GM12872 (cell line): ENCODE measurements at regions not wholly inside any gene's neighbourhood (a gene's known extent, or its start where the extent isn't known, plus 50 kb on each side); places are given as distances from the start of the nearest gene placed in this dataset.

Source experiments
- TF ChIP-seq, protein P1 (sequence below): IDR thresholded peaks from 3 replicates; pipeline ENCODE4 v1.5.1; 2011; ENCODE audit warnings: low read depth, mild to moderate bottlenecking, low read length, moderate library complexity; ENCODE audit not compliant: insufficient read depth

DNA sequence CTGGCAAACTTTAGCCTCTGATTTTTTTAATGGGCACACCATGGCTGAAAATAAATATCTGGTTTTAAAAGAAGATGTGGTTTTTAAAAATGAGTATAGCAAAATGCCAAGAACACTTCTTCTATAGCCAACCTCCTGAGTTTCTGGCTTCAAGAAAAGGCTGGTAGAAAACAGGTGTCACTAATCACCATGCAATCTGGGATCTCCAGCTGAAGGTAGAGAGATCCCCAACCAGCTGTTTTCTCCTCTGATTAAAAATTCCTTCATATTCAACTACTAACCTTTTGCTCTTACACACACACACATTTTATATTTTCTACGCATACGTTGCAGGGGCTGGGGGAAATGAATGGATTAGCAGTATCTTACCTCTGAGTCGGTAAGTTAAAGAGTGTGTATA lies 279.6 kb upstream of the ROBO2 start:
- TF ChIP-seq, protein P1, sequence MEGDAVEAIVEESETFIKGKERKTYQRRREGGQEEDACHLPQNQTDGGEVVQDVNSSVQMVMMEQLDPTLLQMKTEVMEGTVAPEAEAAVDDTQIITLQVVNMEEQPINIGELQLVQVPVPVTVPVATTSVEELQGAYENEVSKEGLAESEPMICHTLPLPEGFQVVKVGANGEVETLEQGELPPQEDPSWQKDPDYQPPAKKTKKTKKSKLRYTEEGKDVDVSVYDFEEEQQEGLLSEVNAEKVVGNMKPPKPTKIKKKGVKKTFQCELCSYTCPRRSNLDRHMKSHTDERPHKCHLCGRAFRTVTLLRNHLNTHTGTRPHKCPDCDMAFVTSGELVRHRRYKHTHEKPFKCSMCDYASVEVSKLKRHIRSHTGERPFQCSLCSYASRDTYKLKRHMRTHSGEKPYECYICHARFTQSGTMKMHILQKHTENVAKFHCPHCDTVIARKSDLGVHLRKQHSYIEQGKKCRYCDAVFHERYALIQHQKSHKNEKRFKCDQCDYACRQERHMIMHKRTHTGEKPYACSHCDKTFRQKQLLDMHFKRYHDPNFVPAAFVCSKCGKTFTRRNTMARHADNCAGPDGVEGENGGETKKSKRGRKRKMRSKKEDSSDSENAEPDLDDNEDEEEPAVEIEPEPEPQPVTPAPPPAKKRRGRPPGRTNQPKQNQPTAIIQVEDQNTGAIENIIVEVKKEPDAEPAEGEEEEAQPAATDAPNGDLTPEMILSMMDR = no peak

DNA sequence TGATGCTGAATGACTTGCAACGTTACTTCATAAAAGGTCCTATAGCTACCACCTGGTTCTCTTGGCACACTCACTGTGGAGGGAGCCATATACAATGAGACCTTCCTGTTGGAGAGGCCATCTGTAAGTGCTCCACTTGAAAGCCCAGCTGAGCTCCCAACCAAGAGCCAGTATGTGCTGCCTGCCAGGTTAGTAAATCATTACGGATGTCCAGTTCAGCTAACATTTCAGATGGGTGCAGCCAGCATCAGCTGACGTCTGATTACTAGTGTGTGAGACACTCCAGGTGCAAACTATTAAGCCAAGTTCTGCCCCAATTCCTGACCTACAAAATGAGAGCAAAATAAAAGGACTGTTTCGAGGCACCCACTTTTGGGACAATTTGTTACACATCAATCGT lies 274.4 kb upstream of the ROBO2 start:
- TF ChIP-seq, protein P1 = no peak

DNA sequence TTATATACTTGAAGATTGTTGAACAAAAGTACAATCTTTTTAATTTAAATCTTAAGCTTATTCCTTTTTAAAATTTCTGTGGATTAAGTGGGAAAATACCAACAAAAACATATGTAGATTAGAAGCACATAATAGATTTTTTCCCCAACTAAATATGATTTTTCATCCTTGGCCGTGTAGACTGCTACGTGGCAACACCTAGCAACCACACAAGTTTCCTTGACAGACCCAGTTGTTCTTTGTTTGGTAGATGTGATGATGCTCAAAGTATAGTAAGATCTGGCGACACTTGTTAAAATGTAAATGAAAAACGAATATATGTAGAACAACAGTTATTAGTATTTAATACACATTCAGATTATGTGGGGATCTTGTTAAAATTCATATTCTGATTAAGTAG lies 271.0 kb upstream of the ROBO2 start:
- TF ChIP-seq, protein P1 = no peak

DNA sequence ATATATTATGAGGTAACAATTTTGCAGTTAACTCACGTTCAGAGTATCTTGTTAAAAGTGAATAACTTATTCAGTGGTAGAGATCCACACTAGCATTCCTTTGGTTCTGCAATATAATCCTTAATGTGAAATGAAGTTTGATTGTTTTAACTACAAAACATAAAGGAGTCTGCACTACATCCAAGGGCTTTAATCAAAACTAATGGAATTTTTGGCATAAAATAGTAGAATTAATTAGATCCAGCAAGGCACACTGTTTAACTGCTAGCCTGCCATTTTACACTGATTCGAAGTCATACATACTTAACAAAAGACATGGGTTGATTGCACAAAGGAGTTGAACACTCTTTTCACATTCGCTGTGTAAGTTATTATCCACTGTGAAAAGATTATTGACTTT lies 263.0 kb upstream of the ROBO2 start:
- TF ChIP-seq, protein P1 = no peak

DNA sequence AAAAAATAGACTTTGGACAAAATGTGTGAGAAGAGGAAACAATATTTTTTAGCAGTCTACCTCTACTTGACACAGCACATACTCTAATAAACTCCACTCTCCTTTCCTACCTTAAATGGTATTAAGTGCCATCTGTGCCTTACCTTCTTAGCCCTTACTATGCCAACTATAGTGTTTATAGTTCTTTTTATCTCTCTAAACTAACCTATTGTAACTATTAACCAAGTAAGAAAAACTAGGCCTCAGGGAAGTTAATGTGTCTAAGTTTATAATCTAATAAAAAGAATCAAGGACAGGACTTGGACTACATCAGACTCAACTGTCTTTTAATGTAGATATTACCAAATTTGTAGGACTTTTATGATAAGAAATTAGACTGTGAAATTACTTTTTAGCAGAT lies 251.7 kb upstream of the ROBO2 start:
- TF ChIP-seq, protein P1 = no peak

DNA sequence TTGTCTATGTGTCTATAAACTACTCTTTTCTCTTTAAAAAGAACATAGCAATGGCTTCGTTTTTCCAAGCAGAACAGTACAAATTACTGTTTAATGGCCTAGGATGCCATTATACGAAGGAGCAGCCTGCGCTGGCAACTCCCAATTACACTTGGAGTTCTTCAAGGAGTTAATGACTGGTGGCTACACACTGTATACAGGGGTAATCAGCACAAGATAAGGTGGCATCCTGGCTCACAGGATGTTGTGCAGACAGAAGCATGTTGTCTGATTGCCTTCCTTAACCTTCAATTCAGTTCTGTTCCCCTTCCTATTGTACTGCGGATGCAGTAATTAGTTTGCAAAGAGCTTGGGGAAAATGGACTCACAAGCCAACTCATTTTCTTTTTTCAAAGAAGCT lies 250.7 kb upstream of the ROBO2 start:
- TF ChIP-seq, protein P1 = no peak

DNA sequence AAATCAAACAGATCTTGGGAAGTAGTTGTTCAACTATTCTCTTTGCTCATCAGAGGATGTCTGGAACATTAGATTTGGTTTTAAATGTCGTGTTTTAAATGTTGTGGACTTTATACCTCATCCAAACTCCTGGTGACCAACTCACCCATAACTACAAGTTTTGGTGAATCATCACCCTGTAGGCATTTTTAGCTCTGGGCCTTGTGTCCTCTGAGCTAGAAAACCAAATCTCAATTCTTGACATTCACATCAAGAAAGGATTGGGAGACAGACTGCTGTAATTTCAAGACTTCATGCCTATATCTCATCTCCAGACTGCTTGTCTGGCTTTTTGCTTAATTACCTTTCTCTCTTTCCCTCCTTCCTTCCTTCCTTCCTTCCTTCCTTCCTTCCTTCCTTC lies 228.5 kb upstream of the ROBO2 start:
- TF ChIP-seq, protein P1 = no peak
